Neural progenitor cell (in vitro differentiated cells): ENCODE measurements at regions not wholly inside any gene's neighbourhood (a gene's known extent, or its start where the extent isn't known, plus 50 kb on each side); places are given as distances from the start of the nearest gene placed in this dataset.
"Not testable (repeated sequence)": the region's sequence is repeated elsewhere in the genome, so short reads cannot be mapped to it uniquely, and the experiment has no call there.

ENCODE experiments used
- DNase-seq: peaks from one replicate; pipeline ENCODE4 v3.0.0-alpha.2; 2016; ENCODE audit warnings: low spot score
- H2AFZ ChIP-seq: fragments of 200-600 bp; sonication (generic); replicated peaks from 2 replicates; pipeline ENCODE4 v1.6.1; 2016; ENCODE audit warnings: antibody characterized with exemption
- H3F3A ChIP-seq: fragments of 200-600 bp; sonication (generic); 2 replicates; pipeline ENCODE4 v1.6.1; 2016; ENCODE audit warnings: antibody characterized with exemption, low read depth
- H3K27ac ChIP-seq: fragments of 200-600 bp; sonication (generic); 2 replicates; pipeline ENCODE4 v1.5.1; 2016; ENCODE audit warnings: mild to moderate bottlenecking
- H3K27me3 ChIP-seq: fragments of 200-600 bp; sonication (generic); 2 replicates; pipeline ENCODE4 v1.6.1; 2016; ENCODE audit warnings: mild to moderate bottlenecking, moderate library complexity
- H3K36me3 ChIP-seq: fragments of 200-600 bp; sonication (generic); 2 replicates; pipeline ENCODE4 v1.5.1; 2016
- H3K4me1 ChIP-seq: fragments of 200-600 bp; sonication (generic); 2 replicates; pipeline ENCODE4 v1.6.1; 2016; ENCODE audit warnings: mixed run types
- H3K4me2 ChIP-seq: fragments of 200-600 bp; sonication (generic); 2 replicates; pipeline ENCODE4 v1.6.1; 2016
- H3K4me3 ChIP-seq: fragments of 200-600 bp; sonication (generic); 2 replicates; pipeline ENCODE4 v1.5.1; 2016
- H3K79me2 ChIP-seq: fragments of 200-600 bp; sonication (generic); 2 replicates; pipeline ENCODE4 v1.6.1; 2016; ENCODE audit warnings: low read depth
- H3K9ac ChIP-seq: fragments of 200-600 bp; sonication (generic); 2 replicates; pipeline ENCODE4 v1.6.1; 2016
- H3K9me3 ChIP-seq: fragments of 200-600 bp; sonication (generic); 2 replicates; pipeline ENCODE4 v1.5.1; 2016; ENCODE audit warnings: low read depth
- H4K20me1 ChIP-seq: fragments of 200-600 bp; sonication (generic); 2 replicates; pipeline ENCODE4 v1.6.1; 2016; ENCODE audit warnings: low read depth
- H3K27ac Mint-ChIP-seq: 3 replicates; pipeline ENCODE4 v1.8.0; 2021; ENCODE audit warnings: mixed read lengths
- H3K27me3 Mint-ChIP-seq: 2 replicates; pipeline ENCODE4 v1.8.0; 2022; ENCODE audit warnings: low read depth, mild to moderate bottlenecking, inconsistent platforms, moderate library complexity, mixed read lengths; ENCODE audit not compliant: insufficient read depth
- H3K36me3 Mint-ChIP-seq: 3 replicates; pipeline ENCODE4 v1.8.0; 2021; ENCODE audit warnings: mixed read lengths
- H3K4me1 Mint-ChIP-seq: 3 replicates; pipeline ENCODE4 v1.8.0; 2021; ENCODE audit warnings: mixed read lengths
- H3K4me3 Mint-ChIP-seq: 3 replicates; pipeline ENCODE4 v1.8.0; 2021; ENCODE audit warnings: mild to moderate bottlenecking, moderate library complexity, mixed read lengths
- H3K9me3 Mint-ChIP-seq: 3 replicates; pipeline ENCODE4 v1.8.0; 2020; ENCODE audit warnings: mixed read lengths
- EZH2 ChIP-seq: fragments of 200-600 bp; sonication (generic); IDR thresholded peaks from 2 replicates; pipeline ENCODE4 v1.6.1; 2017; ENCODE audit warnings: antibody characterized with exemption, mild to moderate bottlenecking, moderate library complexity
- EZH2phosphoT487 ChIP-seq: fragments of 200-600 bp; sonication (generic); IDR thresholded peaks from 2 replicates; pipeline ENCODE4 v1.6.1; 2017; ENCODE audit warnings: antibody characterized with exemption
- TF ChIP-seq, protein P1 (sequence below): fragments of 200-600 bp; sonication (generic); IDR thresholded peaks from 2 replicates; pipeline ENCODE4 v1.5.1; 2017; ENCODE audit warnings: antibody characterized with exemption, mild to moderate bottlenecking

DNA sequence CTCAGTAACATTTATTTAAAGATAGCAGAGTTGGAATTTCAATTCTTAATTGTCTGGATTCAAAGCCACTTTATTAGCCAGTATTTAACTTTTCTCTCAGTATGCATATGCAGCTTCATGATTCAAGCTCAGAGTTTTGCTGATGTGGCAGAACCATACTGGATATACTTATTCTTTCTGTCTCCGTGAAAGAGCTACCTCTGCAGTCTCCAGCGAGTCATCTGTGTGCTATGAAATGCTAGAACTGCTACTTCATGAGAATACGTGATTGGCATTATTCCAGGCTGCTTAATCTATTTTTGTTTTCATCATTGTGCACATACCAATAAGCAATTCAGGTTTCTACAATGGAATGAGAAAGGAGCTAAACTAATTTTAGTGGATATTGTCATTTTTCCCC, 743.7 kb downstream of the C4orf33 start:
- Histone ChIP-seq H3K36me3 (no peaks in the 10 kb centered on the region), H3K27ac (no peak overlapping the region), H3K9ac (no peak overlapping the region), H3K27me3 (no peaks in the 10 kb centered on the region), H3K79me2 (no peaks in the 10 kb centered on the region), H3K9me3 (no peaks in the 10 kb centered on the region), H3K4me1 (no peaks in the 10 kb centered on the region), H3K4me3 (no peak overlapping the region), H2AFZ (no peak overlapping the region), H3F3A (no peaks in the 10 kb centered on the region), H3K4me2 (no peak overlapping the region), H4K20me1 (no peaks in the 10 kb centered on the region)
- no peak for DNase-seq
- no peak overlapping the region for H3K4me3 Mint-ChIP-seq
- H3K4me1 Mint-ChIP-seq: peaks cover 9% of the 10 kb centered on the region
- H3K9me3 Mint-ChIP-seq: peaks cover 5% of the 10 kb centered on the region
- H3K27me3 Mint-ChIP-seq: peaks cover 3% of the 10 kb centered on the region
- no peak overlapping the region for H3K27ac Mint-ChIP-seq
- TF ChIP-seq EZH2phosphoT487: no peak
- no peak for TF ChIP-seq EZH2
- TF ChIP-seq, protein P1, sequence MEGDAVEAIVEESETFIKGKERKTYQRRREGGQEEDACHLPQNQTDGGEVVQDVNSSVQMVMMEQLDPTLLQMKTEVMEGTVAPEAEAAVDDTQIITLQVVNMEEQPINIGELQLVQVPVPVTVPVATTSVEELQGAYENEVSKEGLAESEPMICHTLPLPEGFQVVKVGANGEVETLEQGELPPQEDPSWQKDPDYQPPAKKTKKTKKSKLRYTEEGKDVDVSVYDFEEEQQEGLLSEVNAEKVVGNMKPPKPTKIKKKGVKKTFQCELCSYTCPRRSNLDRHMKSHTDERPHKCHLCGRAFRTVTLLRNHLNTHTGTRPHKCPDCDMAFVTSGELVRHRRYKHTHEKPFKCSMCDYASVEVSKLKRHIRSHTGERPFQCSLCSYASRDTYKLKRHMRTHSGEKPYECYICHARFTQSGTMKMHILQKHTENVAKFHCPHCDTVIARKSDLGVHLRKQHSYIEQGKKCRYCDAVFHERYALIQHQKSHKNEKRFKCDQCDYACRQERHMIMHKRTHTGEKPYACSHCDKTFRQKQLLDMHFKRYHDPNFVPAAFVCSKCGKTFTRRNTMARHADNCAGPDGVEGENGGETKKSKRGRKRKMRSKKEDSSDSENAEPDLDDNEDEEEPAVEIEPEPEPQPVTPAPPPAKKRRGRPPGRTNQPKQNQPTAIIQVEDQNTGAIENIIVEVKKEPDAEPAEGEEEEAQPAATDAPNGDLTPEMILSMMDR: no peak
- H3K36me3 Mint-ChIP-seq: no peaks in the 10 kb centered on the region

DNA sequence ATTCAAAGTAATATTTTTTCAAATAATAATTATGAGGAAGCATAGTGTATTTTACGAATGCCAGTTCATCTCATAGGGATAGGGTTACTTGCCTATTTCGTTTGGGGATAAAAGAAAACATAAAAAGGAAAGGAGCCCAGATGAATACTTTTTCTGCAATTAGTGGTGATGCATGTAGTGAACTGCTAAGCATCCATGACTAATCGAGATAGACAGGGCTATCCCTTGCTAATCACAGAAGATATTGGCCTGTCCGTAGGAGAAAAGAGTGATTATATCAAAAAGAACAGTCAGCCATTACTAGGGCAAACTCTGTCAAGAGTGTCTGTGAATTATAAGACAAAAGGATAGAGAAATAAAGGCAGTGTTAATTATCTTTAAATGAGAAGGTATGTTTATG, 746.1 kb downstream of the C4orf33 start:
- peaks cover 3% of the 10 kb centered on the region for H3K27me3 Mint-ChIP-seq

DNA sequence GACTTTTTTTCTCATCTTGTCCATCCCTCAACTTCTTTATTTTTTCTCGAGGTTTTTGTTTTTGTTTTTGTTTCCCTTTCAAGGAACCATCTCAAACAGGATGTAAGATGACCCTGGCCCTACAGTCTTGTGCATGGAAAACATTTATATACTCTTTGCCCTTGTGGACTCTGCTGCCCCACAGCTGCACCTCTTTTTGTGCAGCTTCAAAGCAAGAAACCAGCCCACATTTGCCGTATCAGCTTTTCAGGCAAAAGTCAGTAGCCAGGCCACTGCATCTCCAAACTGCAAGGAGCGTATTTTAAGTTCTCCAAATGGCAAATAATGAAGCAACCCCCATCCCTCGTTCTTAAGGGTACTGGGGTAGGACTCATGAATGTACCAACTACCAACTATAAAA, 756.5 kb downstream of the C4orf33 start:
- Mint-ChIP-seq H3K36me3 (no peaks in the 10 kb centered on the region), H3K27me3 (no peaks in the 10 kb centered on the region), H3K4me3 (no peak overlapping the region), H3K9me3 (peaks cover 4% of the 10 kb centered on the region), H3K27ac (no peak overlapping the region), H3K4me1 (no peaks in the 10 kb centered on the region)
- H3K36me3 ChIP-seq: no peaks in the 10 kb centered on the region
- no peaks in the 10 kb centered on the region for H3K4me1 ChIP-seq
- no peaks in the 10 kb centered on the region for H4K20me1 ChIP-seq
- H3F3A ChIP-seq: no peaks in the 10 kb centered on the region
- no peaks in the 10 kb centered on the region for H3K9me3 ChIP-seq
- no peak overlapping the region for H3K4me2 ChIP-seq
- H3K9ac ChIP-seq: no peak overlapping the region
- TF ChIP-seq EZH2 (no peak), EZH2phosphoT487 (no peak)
- TF ChIP-seq, protein P1: no peak
- peak overlapping the region; percentile 74 for H2AFZ ChIP-seq
- H3K27ac ChIP-seq: no peak overlapping the region
- DNase-seq: no peak
- no peak overlapping the region for H3K4me3 ChIP-seq
- no peaks in the 10 kb centered on the region for H3K79me2 ChIP-seq
- H3K27me3 ChIP-seq: no peaks in the 10 kb centered on the region

More for the DNA sequence above, 746.1 kb downstream of the C4orf33 start:
- no peak overlapping the region for H3K4me3 Mint-ChIP-seq
- Histone ChIP-seq H3F3A (no peaks in the 10 kb centered on the region), H3K27me3 (no peaks in the 10 kb centered on the region), H3K4me3 (no peak overlapping the region), H3K9me3 (no peaks in the 10 kb centered on the region), H3K9ac (no peak overlapping the region), H4K20me1 (no peaks in the 10 kb centered on the region), H3K27ac (no peak overlapping the region), H2AFZ (no peak overlapping the region), H3K79me2 (no peaks in the 10 kb centered on the region), H3K4me2 (no peak overlapping the region), H3K4me1 (no peaks in the 10 kb centered on the region), H3K36me3 (no peaks in the 10 kb centered on the region)
- H3K27ac Mint-ChIP-seq: no peak overlapping the region
- H3K9me3 Mint-ChIP-seq: peaks cover 5% of the 10 kb centered on the region
- peaks cover 9% of the 10 kb centered on the region for H3K4me1 Mint-ChIP-seq
- no peak for DNase-seq
- H3K36me3 Mint-ChIP-seq: no peaks in the 10 kb centered on the region
- no peak for TF ChIP-seq EZH2
- TF ChIP-seq EZH2phosphoT487: no peak
- TF ChIP-seq, protein P1: no peak

DNA sequence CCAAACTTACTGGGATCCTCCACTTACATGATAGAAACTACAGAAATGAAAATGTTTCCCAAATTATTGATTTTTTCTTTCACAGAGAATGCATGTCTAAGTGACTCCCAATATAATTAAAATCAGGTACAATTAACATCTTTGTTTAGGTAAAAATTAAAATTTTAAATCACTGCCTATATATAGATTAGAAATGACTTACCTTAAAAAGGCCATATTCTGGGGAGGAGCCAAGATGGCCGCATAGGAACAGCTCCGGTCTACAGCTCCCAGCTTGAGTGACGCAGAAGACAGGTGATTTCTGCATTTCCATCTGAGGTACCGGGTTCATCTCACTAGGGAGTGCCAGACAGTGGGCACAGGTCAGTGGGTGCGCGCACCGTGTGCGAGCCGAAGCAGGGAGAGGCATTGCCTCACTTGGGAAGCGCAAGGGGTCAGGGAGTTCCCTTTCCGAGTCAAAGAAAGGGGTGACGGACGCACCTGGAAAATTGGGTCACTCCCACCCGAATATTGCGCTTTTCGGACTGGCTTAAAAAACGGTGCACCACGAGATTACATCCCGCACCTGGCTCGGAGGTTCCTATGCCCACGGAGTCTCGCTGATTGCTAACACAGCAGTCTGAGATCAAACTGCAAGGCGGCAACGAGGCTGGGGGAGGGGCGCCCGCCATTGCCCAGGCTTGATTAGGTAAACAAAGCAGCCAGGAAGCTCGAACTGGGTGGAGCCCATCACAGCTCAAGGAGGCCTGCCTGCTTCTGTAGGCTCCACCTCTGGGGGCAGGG, 757.9 kb downstream of the C4orf33 start:
- H3K36me3 ChIP-seq, H2AFZ ChIP-seq, H3K27ac Mint-ChIP-seq, H3K4me2 ChIP-seq, H3K36me3 Mint-ChIP-seq, H3K79me2 ChIP-seq, H3K4me3 ChIP-seq, DNase-seq, H3K4me1 ChIP-seq, H4K20me1 ChIP-seq, H3K27me3 ChIP-seq, H3K4me1 Mint-ChIP-seq, H3F3A ChIP-seq, H3K9ac ChIP-seq, H3K9me3 ChIP-seq, H3K27me3 Mint-ChIP-seq, H3K9me3 Mint-ChIP-seq, H3K27ac ChIP-seq, H3K4me3 Mint-ChIP-seq: not testable (repeated sequence)
